PC-9 (cell line): ENCODE measurements at regions not wholly inside any gene's neighbourhood (a gene's known extent, or its start where the extent isn't known, plus 50 kb on each side); places are given as distances from the start of the nearest gene placed in this dataset.

Source experiments
- BruUV-seq: library from RNA; stranded (reverse); fragments of 400-500 nt; replicated peaks from 2 replicates; lab custom pipeline; 2021; lab: Mats Ljungman, UMichigan
- CTCF ChIA-PET: fragments of 300-600 bp; sonication (Branson Sonifier 250); formaldehyde crosslinking; loops from one replicate; lab custom pipeline; 2022; ENCODE audit warnings: antibody characterized with exemption; lab: Charles Lee
- POLR2A ChIA-PET: fragments of 300-600 bp; sonication (Branson Sonifier 250); formaldehyde crosslinking; loops from one replicate; lab custom pipeline; 2022; ENCODE audit warnings: antibody characterized with exemption; ENCODE audit not compliant: unreplicated experiment; lab: Charles Lee
- DNase-seq, 2 experiments: peaks; one replicate each; pipeline versions ENCODE4 v3.0.0 to v3.0.0-alpha.2; 2015 to 2022; ENCODE audit warnings: mixed read lengths in 1 of 2
- H2AFZ ChIP-seq: fragments of 200-600 bp; sonication (generic); 2 replicates; pipeline ENCODE4 v1.8.1; 2017; ENCODE audit warnings: antibody characterized with exemption
- H3F3A ChIP-seq: fragments of 200-600 bp; sonication (generic); 2 replicates; pipeline ENCODE4 v1.8.1; 2017; ENCODE audit warnings: antibody characterized with exemption, mild to moderate bottlenecking, low read depth; ENCODE audit not compliant: insufficient read depth
- H3K27ac ChIP-seq: fragments of 200-600 bp; sonication (generic); 2 replicates; pipeline ENCODE4 v1.6.1; 2016; ENCODE audit warnings: mixed run types
- H3K27me3 ChIP-seq: fragments of 200-600 bp; sonication (generic); 2 replicates; pipeline ENCODE4 v1.6.1; 2016; ENCODE audit warnings: low read depth, mixed run types; ENCODE audit not compliant: insufficient read depth
- H3K36me3 ChIP-seq: fragments of 200-600 bp; sonication (generic); 2 replicates; pipeline ENCODE4 v1.6.1; 2016; ENCODE audit warnings: low read depth, mixed run types
- H3K4me1 ChIP-seq: fragments of 200-600 bp; sonication (generic); replicated peaks from 2 replicates; pipeline ENCODE4 v1.6.1; 2016; ENCODE audit warnings: mixed run types; ENCODE audit not compliant: insufficient read depth
- H3K4me2 ChIP-seq: fragments of 200-600 bp; sonication (generic); 2 replicates; pipeline ENCODE4 v1.6.1; 2017; ENCODE audit warnings: mixed run types
- H3K4me3 ChIP-seq: fragments of 200-600 bp; sonication (generic); 2 replicates; pipeline ENCODE4 v1.6.1; 2016; ENCODE audit warnings: mixed run types
- H3K79me2 ChIP-seq: fragments of 200-600 bp; sonication (generic); 2 replicates; pipeline ENCODE4 v1.6.1; 2017; ENCODE audit warnings: low read depth, mixed run types
- H3K9me2 ChIP-seq: fragments of 200-600 bp; sonication (generic); 2 replicates; pipeline ENCODE4 v1.8.1; 2017; ENCODE audit warnings: mild to moderate bottlenecking; ENCODE audit not compliant: insufficient read depth
- H3K9me3 ChIP-seq: fragments of 200-600 bp; sonication (generic); 2 replicates; pipeline ENCODE4 v1.8.1; 2016; ENCODE audit warnings: low read depth; ENCODE audit not compliant: insufficient read depth
- H4K20me1 ChIP-seq: fragments of 200-600 bp; sonication (generic); 2 replicates; pipeline ENCODE4 v1.8.1; 2017; ENCODE audit not compliant: insufficient read depth
- EZH2 ChIP-seq: fragments of 200-600 bp; sonication (generic); IDR thresholded peaks from 2 replicates; pipeline ENCODE4 v1.8.0; 2017; ENCODE audit warnings: antibody characterized with exemption, low read depth
- intact Hi-C: fragments of 100-400 bp; cut with micrococcal nuclease; formaldehyde crosslinking; loops from one replicate; pipeline ENCODE4 v1.10.0; 2022; ENCODE audit not compliant: unreplicated experiment
- TF ChIP-seq, protein P1 (sequence below): fragments of 200-600 bp; sonication (generic); conservative IDR thresholded peaks from 2 replicates; pipeline ENCODE4 v1.6.1; 2017; ENCODE audit warnings: mixed run types, antibody characterized with exemption, mild to moderate bottlenecking, moderate library complexity

DNA sequence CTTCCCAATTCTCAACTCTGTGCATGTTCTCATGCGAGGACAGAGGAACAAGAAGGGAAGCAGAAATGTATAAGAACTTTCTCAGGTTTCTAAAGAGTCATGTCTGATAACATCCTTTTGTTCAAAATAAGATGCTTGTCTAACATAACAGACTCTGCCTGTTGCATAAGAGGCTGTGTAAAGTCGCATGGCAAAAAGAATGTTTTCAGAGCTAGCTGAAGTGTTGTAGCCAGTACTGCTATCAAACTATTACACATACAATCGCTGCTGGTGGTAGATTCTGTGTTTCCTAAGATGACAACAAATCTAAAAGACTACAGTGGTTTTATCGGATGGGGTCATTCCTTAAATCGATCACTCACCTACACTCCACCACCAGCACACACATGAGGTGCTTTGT is 487.5 kb downstream of the IRS1 start:
- Histone ChIP-seq H3K4me2 (no peak overlapping the region), H2AFZ (no peak overlapping the region), H3K4me3 (no peak overlapping the region), H3F3A (no peaks in the 10 kb centered on the region), H3K79me2 (no peaks in the 10 kb centered on the region), H3K9me3 (no peaks in the 10 kb centered on the region), H3K27ac (no peak overlapping the region), H3K9me2 (no peaks in the 10 kb centered on the region), H3K4me1 (no peaks in the 10 kb centered on the region), H3K27me3 (no peaks in the 10 kb centered on the region), H4K20me1 (no peaks in the 10 kb centered on the region), H3K36me3 (no peaks in the 10 kb centered on the region)
- intact Hi-C loops: no loop called here
- no peak for DNase-seq
- CTCF ChIA-PET: no interaction called here
- no peak for TF ChIP-seq EZH2
- TF ChIP-seq, protein P1, sequence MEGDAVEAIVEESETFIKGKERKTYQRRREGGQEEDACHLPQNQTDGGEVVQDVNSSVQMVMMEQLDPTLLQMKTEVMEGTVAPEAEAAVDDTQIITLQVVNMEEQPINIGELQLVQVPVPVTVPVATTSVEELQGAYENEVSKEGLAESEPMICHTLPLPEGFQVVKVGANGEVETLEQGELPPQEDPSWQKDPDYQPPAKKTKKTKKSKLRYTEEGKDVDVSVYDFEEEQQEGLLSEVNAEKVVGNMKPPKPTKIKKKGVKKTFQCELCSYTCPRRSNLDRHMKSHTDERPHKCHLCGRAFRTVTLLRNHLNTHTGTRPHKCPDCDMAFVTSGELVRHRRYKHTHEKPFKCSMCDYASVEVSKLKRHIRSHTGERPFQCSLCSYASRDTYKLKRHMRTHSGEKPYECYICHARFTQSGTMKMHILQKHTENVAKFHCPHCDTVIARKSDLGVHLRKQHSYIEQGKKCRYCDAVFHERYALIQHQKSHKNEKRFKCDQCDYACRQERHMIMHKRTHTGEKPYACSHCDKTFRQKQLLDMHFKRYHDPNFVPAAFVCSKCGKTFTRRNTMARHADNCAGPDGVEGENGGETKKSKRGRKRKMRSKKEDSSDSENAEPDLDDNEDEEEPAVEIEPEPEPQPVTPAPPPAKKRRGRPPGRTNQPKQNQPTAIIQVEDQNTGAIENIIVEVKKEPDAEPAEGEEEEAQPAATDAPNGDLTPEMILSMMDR: no peak
- BruUV-seq: no TSS peak
- POLR2A ChIA-PET: no interaction called here

DNA sequence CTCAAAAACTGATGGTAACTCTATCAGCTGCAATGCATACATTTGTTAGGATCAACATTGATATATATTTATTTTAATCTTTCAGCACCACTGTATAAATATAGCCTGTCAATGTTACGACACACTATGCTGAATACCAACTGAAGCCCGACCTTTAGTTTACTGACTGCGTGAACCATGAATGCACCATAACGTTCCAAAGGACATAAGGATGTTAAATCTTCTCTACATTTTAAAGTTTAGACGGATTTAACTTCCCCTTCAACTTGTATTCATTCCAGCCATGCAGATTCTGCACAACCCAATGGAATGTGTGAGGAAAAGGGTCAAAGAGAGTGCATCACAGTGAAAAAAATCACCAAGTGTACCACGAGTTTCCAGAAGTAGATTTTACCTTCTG is 489.5 kb downstream of the IRS1 start:
- no peak for TF ChIP-seq EZH2
- TF ChIP-seq, protein P1: no peak
- no peaks in the 10 kb centered on the region for H3K27me3 ChIP-seq
- no peaks in the 10 kb centered on the region for H4K20me1 ChIP-seq
- H2AFZ ChIP-seq: no peak overlapping the region
- no peak overlapping the region for H3K4me3 ChIP-seq
- H3K4me2 ChIP-seq: no peak overlapping the region
- no peaks in the 10 kb centered on the region for H3K4me1 ChIP-seq
- no peak overlapping the region for H3K27ac ChIP-seq
- H3K9me2 ChIP-seq: no peaks in the 10 kb centered on the region
- no peaks in the 10 kb centered on the region for H3F3A ChIP-seq
- POLR2A ChIA-PET: no interaction called here
- H3K9me3 ChIP-seq: no peaks in the 10 kb centered on the region
- no TSS peak for BruUV-seq
- CTCF ChIA-PET: no interaction called here
- intact Hi-C loops: no loop called here
- no peak for DNase-seq
- H3K36me3 ChIP-seq: no peaks in the 10 kb centered on the region
- no peaks in the 10 kb centered on the region for H3K79me2 ChIP-seq

DNA sequence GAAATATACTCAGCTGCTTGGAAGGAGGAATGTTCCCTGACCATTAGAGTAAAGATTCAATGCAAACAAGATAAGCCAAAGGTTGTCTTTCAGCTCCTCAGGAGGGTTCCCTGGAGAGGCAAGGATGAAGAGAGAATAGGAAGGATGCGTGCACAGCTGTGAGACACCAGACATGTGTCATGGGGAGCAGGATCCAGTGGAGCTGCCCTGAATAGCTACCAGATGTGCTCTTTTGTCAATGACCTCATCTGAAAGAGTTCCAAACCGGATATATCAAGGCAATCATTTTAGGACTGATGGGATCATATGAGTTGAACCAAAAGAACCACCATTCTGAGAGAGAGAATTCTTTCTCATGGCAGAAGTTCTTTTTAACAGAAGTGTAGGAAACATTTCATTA is 490.6 kb downstream of the IRS1 start:
- no peaks in the 10 kb centered on the region for H3K79me2 ChIP-seq
- intact Hi-C loops: no loop called here
- no peak overlapping the region for H3K4me2 ChIP-seq
- no peaks in the 10 kb centered on the region for H3K36me3 ChIP-seq
- CTCF ChIA-PET: no interaction called here
- DNase-seq: no peak
- H3F3A ChIP-seq: no peaks in the 10 kb centered on the region
- H3K9me3 ChIP-seq: no peaks in the 10 kb centered on the region
- TF ChIP-seq, protein P1: no peak
- TF ChIP-seq EZH2: no peak
- no peaks in the 10 kb centered on the region for H3K9me2 ChIP-seq
- H3K27ac ChIP-seq: no peak overlapping the region
- BruUV-seq: no TSS peak
- H2AFZ ChIP-seq: no peak overlapping the region
- H3K27me3 ChIP-seq: no peaks in the 10 kb centered on the region
- H3K4me3 ChIP-seq: no peak overlapping the region
- H4K20me1 ChIP-seq: no peaks in the 10 kb centered on the region
- no peaks in the 10 kb centered on the region for H3K4me1 ChIP-seq
- POLR2A ChIA-PET: no interaction called here
